ENCODE measurements at regions not wholly inside any gene's neighbourhood (a gene's known extent, or its start where the extent isn't known, plus 50 kb on each side); places are given as distances from the start of the nearest gene placed in this dataset.
"Not testable (repeated sequence)": the region's sequence is repeated elsewhere in the genome, so short reads cannot be mapped to it uniquely, and the experiment has no call there.

DNA sequence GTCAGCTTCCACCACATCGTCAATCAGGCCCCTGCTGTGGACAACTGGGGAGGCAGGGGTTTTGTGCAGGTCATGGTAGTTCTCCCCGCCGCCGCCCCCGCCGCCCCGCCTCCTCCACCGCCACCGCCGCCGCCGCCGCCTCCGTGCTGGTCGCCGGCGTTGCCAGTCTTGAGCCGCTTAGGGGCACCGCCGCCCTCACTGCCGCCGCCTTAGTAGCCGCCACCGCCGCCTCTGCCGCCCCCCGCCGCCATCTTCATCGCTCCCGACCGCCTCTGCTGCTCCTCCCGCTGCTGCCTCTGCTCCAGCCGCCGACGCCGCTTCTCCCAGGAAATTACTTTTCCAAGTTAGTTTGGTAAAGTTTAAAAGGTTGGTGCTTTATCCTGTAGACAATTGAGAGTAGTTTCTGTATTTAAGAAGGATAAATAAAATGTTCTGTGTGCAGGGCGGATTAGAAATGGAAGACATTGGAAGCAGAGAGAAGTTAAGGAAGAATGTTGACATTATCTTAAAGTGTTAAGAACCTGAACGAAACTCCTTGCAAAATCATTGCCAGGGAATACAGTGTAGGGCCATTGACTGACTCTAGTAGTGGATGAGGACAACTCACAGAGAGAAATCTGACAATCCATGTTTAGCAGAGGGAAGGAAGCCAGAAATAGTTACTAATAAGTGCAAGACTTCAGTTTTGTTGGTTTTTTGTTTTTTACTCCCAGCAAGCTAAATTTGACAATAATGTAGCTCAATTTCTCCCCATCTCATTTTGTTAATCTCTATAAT, 53.0 kb upstream of the GOLGA8A start:
- TF ChIP-seq, protein P1, sequence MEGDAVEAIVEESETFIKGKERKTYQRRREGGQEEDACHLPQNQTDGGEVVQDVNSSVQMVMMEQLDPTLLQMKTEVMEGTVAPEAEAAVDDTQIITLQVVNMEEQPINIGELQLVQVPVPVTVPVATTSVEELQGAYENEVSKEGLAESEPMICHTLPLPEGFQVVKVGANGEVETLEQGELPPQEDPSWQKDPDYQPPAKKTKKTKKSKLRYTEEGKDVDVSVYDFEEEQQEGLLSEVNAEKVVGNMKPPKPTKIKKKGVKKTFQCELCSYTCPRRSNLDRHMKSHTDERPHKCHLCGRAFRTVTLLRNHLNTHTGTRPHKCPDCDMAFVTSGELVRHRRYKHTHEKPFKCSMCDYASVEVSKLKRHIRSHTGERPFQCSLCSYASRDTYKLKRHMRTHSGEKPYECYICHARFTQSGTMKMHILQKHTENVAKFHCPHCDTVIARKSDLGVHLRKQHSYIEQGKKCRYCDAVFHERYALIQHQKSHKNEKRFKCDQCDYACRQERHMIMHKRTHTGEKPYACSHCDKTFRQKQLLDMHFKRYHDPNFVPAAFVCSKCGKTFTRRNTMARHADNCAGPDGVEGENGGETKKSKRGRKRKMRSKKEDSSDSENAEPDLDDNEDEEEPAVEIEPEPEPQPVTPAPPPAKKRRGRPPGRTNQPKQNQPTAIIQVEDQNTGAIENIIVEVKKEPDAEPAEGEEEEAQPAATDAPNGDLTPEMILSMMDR (IDR thresholded peaks at IDR 0.05; ENCODE audit: low read depth, low read length, poor library complexity, severe bottlenecking): no peak
- no peaks in the 10 kb centered on the region for H3F3A ChIP-seq (ENCODE audit: control insufficient read depth, insufficient read depth)
- no peaks in the 10 kb centered on the region for H3K36me3 ChIP-seq (ENCODE audit: control insufficient read depth, low read length)
- no peak overlapping the region for H3K4me2 ChIP-seq (ENCODE audit: low read length)
- no peaks in the 10 kb centered on the region for H3K9me2 ChIP-seq (replicated peaks; ENCODE audit: control insufficient read depth, low read length)
- H3K9me3 ChIP-seq (ENCODE audit: control insufficient read depth, insufficient read depth, low read length): no peaks in the 10 kb centered on the region
- H3K4me1 ChIP-seq (ENCODE audit: control insufficient read depth, low read length): no peaks in the 10 kb centered on the region
- no peaks in the 10 kb centered on the region for H3K79me2 ChIP-seq (ENCODE audit: control insufficient read depth, low read length)
- no peaks in the 10 kb centered on the region for H3K27me3 ChIP-seq (ENCODE audit: control insufficient read depth, low read length)
- no peak overlapping the region for H3K4me3 ChIP-seq (ENCODE audit: low read length)
- no peak overlapping the region for H3K27ac ChIP-seq (ENCODE audit: low read depth, low read length)
- no peaks in the 10 kb centered on the region for H4K20me1 ChIP-seq (ENCODE audit: control insufficient read depth, insufficient read depth, low read depth, low read length)

DNA sequence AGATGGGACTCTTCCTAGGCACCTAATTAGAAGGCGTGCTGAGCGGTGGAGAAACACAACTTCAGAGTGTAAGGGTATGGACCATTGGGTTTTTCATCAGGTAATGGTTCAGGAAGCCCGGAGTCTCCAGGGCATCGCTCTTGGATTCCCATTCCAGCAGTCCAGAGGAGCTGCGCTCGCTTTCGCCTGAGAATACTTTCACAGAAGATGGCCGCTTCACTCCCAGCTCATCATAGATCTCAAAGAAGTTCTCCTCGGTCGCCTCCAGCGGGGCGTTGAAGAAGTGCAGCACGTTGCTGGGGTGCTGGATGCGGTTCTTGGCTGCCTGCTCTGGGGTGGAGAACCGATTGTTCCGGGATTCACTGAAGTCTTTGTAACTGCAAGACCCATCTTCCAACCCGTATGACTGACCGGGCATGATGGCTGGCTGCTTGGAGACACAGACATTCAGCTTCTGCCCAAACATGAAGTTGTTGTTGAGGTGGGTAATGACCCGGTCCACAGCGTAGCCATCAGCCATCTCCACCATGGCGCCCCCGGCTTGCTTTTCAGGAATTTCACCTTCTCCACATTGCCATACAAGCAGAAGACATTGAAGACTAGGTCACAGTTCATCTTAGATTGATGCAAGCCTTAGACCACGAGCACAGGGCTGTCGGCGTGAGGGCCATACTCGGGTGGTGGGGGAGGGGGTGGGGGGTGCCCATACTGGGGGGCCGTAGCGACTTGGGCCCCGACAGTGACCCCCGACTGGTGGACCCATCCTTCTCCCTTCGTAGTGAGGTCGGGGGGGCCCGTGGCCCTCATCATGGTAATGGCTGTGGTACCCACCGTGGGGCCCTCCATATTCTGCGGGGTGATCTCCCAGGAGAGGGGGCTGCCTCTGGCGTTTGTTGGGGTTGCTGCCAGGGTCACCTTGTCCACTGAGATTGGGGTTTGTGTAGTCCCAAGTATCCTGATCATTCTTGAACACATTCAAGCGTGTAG, 51.7 kb upstream of the GOLGA8A start:
- not testable (repeated sequence) for H3K4me1 ChIP-seq (ENCODE audit: control insufficient read depth, low read length); H4K20me1 ChIP-seq (ENCODE audit: control insufficient read depth, insufficient read depth, low read depth, low read length); H3K27me3 ChIP-seq (ENCODE audit: control insufficient read depth, low read length); H3K79me2 ChIP-seq (ENCODE audit: control insufficient read depth, low read length); H3K4me2 ChIP-seq (ENCODE audit: low read length); H3K36me3 ChIP-seq (ENCODE audit: control insufficient read depth, low read length); H3K27ac ChIP-seq (ENCODE audit: low read depth, low read length); H3K9me3 ChIP-seq (ENCODE audit: control insufficient read depth, insufficient read depth, low read length); H3K4me3 ChIP-seq (ENCODE audit: low read length); H3F3A ChIP-seq (ENCODE audit: control insufficient read depth, insufficient read depth); H3K9me2 ChIP-seq (replicated peaks; ENCODE audit: control insufficient read depth, low read length)
